Ishikawa (cell line): ENCODE measurements at regions not wholly inside any gene's neighbourhood (a gene's known extent, or its start where the extent isn't known, plus 50 kb on each side); places are given as distances from the start of the nearest gene placed in this dataset.
A peak's percentile ranks its signal among the peaks of the same experiment; 100 is the strongest.

Experiments used
- CEBPB ChIP-seq: IDR thresholded peaks from 2 replicates; pipeline ENCODE4 v1.6.1; 2012
- EGR1 ChIP-seq: IDR thresholded peaks from 2 replicates; pipeline ENCODE4 v1.6.1; 2012
- NFIC ChIP-seq: IDR thresholded peaks from 2 replicates; pipeline ENCODE4 v1.6.1; 2012
- RAD21 ChIP-seq: IDR thresholded peaks from 2 replicates; pipeline ENCODE4 v1.6.1; 2012; ENCODE audit warnings: low read depth
- REST ChIP-seq: IDR thresholded peaks from 2 replicates; pipeline ENCODE4 v1.6.1; 2012; ENCODE audit warnings: low read depth, mild to moderate bottlenecking
- USF1 ChIP-seq: IDR thresholded peaks from 2 replicates; pipeline ENCODE4 v1.6.1; 2012
- YY1 ChIP-seq: IDR thresholded peaks from 2 replicates; pipeline ENCODE4 v1.6.1; 2012; ENCODE audit warnings: low read depth

GRCh38 chr12:46959502-46959901, 119.9 kb upstream of the PCED1B start:
- TF ChIP-seq YY1 (no peak), EGR1 (no peak), CEBPB (no peak), REST (no peak), NFIC (peak; percentile 38; the same call in 1 of the 2 replicates), RAD21 (no peak), USF1 (no peak)
